CD1c-positive myeloid dendritic cell (primary cell): ENCODE measurements at regions not wholly inside any gene's neighbourhood (a gene's known extent, or its start where the extent isn't known, plus 50 kb on each side); places are given as distances from the start of the nearest gene placed in this dataset.
A peak's percentile ranks its signal among the peaks of the same experiment; 100 is the strongest.

Experiments used
- DNase-seq: peaks from one replicate; pipeline ENCODE4 v3.0.0-alpha.2; 2016; ENCODE audit errors: extremely low spot score

- no peak for DNase-seq
Observed at GRCh38 chr3:141418751-141419150, 50.4 kb downstream of the ZBTB38 start.

DNA sequence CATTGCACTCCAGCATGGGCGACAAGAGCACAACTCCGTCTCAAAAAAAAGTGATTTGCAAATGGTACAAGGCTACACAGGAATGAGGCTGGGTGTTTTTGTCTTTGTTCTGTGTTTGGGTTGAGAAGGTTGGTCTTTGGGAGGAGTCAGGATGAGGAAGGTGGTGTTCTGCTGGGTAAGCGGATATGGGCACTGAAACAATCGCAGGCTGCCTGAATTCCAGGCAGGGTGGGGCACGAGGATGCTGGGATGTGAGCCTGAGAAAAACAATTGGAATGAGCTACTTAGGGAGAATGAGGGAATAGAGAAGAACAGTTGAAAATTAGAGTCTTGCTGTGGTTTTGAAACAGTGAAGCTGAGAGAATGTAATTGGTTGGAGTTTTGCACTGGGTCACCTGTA lies 51.6 kb downstream of the ZBTB38 start:
- no peak for DNase-seq

GRCh38 chr3:141421186-141421585 lies 52.9 kb downstream of the ZBTB38 start:
- no peak for DNase-seq

- DNase-seq, result no peak
Observed at GRCh38 chr3:141421639-141422319, 53.5 kb downstream of the ZBTB38 start.

DNA sequence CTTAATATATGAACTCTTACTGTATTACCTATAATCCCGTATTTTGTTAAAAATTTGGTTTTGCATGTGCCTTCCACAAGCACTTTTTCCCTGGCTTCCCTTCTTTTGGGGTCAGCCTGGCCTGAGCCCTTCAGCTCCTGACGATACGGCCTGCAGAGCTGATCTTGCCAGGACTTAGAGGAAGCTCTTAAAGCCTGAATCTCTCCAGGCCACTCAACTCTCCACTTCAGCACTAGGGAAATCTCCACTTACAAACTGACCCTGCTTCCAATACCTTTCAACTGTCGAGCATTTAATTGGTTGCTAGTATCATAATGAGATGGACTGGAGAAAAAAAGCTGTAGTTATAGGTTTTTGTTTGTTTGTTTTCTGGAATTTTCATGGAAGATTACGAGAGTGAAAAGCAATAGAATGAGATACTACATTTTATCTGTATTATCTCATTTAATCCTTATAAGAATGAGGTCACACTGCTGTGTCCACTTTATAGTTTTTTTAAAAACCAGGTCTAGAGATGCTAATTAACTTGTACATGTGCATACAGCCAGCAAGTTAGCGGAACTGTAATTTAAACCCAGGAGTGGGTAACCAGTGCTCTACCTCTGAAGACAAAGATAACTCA lies 54.8 kb downstream of the ZBTB38 start:
- DNase-seq, result no peak

- DNase-seq, result peak; percentile 3
Observed at GRCh38 chr3:141425523-141426233, 57.4 kb downstream of the ZBTB38 start.

DNA sequence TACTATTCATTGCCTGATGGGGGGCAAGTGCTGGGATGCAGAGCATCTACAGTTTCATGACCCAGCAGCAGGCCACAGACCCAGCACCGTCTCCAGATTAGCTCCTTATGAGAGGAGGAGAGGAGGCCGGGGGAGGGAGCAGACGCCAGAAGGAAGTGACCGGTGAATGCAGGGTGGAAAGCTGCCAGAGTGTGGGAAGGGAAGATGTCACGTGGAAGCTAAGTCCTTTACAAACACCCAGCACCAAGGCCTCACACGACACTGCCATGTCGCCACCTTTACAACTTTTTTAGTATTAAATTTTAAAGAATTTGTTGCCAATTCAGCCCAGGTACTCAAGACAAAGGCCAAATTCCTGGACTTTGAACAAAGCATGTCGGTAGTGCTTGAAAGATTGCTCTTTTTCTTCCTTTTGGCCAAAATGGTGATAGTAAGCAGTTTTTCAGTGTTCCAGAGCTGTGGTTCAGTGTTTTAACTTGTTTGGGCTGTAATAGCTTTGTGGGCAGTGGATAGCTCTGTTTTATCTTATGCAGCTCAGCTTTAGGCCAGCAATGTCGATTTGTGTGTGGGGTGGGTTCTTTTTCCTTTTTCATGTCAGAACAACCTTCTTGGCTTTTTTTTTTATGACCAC lies 58.2 kb downstream of the ZBTB38 start:
- DNase-seq, result peak; percentile 76

GRCh38 chr3:141427764-141428163 lies 59.1 kb upstream of the RASA2 start:
- DNase-seq, result no peak

DNA sequence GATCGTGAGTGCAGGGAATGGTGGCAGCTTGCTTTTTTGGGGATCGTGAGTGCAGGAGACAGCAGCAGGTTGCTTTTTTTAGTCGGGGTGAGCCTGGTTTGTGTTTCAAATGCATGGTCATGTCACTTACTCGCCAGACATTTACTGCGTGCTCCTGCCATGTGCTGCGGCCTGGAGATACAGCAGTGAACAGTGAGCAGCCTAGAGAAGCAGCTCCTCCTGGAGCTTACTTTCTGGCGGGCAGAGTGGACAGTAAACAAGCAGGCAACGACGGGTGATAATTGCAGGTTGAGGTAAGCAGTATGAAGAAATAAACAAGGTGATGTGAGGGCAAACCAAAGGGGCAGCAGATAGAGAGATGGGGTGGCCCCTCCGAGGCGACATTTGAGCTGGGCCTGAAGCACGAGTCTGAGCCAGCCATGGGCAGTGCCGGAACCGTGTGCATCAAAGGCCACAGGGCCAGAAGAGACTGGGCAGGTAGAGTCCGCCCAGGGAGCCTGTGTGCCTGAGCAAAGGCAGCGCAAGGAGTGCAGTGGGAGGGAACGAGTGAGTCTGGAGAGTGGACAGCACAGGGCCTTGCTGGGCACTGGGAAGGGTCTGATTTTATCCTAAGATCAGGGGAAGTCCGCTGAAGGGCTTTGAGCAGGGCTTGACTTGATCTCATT lies 57.3 kb upstream of the RASA2 start:
- no peak for DNase-seq

DNA sequence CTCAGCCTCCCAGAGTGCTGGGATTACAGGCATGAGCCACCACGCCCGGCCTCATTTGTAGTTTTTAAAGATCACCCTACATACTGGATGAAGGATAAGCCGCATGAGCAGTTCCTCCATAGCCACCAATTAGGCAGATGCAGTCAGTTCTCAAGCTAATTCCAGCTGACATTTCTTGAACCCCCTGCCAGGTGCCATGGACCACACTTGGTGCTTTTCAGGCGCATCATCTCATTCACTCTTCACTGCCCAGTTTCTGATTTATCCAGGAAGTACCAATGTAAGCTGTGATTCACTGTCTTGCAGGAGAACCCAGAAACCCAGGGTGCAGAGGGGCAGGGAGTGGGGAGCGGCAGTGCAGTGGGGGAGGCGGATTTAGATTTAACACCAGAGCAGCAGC lies 56.5 kb upstream of the RASA2 start:
- DNase-seq, result no peak

GRCh38 chr3:141431411-141432378 lies 55.1 kb upstream of the RASA2 start:
- DNase-seq, result no peak

DNA sequence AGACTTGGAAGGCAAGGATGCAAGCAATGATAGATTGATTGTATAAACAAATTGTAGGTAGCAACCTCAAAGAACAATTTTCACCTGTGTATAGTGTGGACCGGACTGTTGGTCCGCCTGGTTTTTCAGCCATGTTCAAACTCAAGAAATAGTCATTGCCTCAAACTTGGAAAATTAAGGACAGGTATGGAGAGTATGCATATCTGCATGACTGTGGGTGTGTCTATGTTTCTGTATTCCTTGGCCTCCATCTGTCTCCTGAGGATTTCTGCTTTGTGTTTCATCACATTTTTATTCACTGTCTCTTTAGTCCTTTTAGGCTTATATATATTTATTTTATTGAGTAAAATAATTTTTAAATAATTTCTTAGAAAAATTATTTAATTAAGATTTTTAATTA lies 53.9 kb upstream of the RASA2 start:
- no peak for DNase-seq

GRCh38 chr3:141434255-141434654 lies 52.6 kb upstream of the RASA2 start:
- DNase-seq, result no peak

DNA sequence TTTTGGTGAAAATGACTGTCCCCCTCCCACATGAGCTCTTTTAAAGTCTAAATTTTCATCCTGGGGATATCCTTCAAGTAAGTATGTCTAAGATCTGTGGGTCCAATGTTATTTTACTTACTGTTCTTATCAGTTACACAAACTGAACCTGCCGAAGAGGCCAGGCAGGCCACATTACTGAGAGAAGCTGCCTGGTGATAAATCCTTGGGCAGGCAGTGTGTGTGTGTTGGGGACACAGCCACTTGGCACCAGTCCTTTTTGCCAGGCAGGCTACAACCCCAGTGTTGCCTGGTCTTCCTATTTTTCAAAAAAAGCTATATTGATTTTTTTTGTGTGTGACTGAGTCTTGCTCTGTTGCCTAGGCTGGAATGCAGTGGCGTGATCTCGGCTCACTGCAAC lies 50.6 kb upstream of the RASA2 start:
- DNase-seq, result no peak
